Islet of Langerhans (tissue), 1 donor: ENCODE measurements at regions not wholly inside any gene's neighbourhood (a gene's known extent, or its start where the extent isn't known, plus 50 kb on each side); places are given as distances from the start of the nearest gene placed in this dataset.
"Not testable (repeated sequence)": the region's sequence is repeated elsewhere in the genome, so short reads cannot be mapped to it uniquely, and the experiment has no call there.

Experiments used
- FAIRE-seq: peaks from one replicate; lab custom pipeline; 2011; peaks lifted over from hg19 to GRCh38; lab: Jason Lieb, UNC

DNA sequence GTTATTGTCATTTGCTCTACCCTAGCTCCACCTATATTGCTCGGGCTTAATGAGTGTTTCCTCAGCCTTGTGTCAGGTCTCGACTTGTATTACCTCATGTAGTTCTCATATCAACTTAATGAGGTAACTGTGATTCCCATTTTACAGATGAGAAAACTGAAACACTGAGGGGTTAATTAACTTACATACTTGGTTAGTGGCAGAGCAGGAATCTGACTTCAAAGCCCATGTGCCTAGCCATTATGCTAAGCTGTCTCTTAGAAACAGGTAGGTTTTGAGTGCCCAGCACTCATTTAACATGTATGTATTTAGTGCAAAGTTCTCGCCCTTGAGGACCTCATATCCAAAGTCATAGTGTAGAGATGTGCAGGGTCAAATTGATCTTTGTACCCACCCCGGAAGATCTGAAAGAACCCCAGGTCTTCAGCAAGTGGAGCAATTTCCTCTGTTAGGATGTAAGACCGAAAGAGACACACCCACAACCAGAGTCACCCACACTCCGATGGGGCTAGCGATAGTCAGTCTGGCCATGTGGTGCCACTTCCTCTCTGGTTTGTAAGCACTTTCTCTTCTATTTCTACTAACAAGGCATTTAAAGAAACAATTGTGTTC lies 121.0 kb upstream of the SLC39A10 start:
- no peak for FAIRE-seq

- no peak for FAIRE-seq
Measured at GRCh38 chr2:195534971-195535370, 122.1 kb upstream of the SLC39A10 start.

- no peak for FAIRE-seq
Measured at GRCh38 chr2:195533771-195534642, 123.0 kb upstream of the SLC39A10 start.

- FAIRE-seq: no peak
Measured at GRCh38 chr2:195532628-195533271, 124.3 kb upstream of the SLC39A10 start.

GRCh38 chr2:195532255-195532627 lies 124.8 kb upstream of the SLC39A10 start:
- no peak for FAIRE-seq

GRCh38 chr2:195531754-195532153 lies 125.3 kb upstream of the SLC39A10 start:
- FAIRE-seq: no peak

DNA sequence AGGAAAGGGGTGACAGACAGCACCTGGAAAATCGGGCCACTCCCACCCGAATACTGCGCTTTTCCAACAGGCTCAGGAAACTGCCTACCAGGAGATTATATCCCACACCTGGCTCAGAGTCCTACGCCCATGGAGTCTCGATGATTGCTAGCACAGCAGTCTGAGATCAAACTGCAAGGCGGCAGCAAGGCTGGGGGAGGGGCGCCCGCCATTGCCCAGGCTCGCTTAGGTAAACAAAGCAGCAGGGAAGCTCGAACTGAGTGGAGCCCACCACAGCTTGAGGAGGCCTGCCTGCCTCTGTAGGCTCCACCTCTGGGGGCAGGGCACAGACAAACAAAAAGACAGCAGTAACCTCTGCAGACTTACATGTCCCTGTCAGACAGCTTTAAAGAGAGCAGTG lies 133.8 kb upstream of the SLC39A10 start:
- not testable (repeated sequence) for FAIRE-seq

- no peak for FAIRE-seq
Measured at GRCh38 chr2:195521589-195521988, 135.4 kb upstream of the SLC39A10 start.

DNA sequence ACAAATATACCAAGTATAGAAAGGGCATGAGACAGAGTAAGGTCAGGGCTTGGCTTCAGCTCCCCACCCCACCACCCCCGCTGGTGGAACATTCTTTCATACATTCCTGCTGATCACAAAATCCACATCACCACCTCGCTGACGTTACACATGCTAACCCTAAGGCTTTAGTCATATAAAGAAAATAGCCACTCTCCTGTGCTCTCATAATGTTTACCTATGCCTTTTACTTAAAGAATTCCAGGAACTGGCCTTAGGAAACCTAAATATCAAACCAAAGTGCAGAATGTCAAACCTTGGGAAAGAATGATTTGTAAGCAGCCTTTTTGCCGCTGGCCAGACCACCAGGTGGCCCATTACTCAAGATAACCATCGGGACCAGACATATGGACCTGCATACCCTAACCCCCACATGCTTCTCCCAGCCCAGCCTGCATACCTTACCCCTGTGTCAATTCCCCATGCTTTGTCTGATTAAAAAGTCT lies 136.3 kb upstream of the SLC39A10 start:
- FAIRE-seq: no peak

GRCh38 chr2:195515551-195515950 lies 141.5 kb upstream of the SLC39A10 start:
- FAIRE-seq: no peak

DNA sequence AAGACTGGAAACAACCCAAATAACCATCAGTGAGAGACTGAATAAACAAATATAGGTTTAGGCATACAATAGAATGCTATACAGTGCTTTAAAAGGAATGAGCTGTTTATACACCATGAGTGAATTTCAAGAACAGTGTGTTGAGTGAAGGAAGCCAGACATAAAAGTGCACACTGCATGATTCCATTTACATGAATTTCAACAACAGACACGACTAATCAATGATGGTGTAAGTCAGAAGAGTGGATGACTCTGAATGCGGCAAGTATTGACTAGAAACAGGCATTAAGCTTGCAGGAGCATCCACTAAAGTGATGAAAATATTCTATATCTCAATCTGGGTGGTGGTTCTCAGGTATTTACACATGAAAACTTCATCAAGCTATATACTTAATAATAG lies 142.7 kb upstream of the SLC39A10 start:
- FAIRE-seq: no peak

DNA sequence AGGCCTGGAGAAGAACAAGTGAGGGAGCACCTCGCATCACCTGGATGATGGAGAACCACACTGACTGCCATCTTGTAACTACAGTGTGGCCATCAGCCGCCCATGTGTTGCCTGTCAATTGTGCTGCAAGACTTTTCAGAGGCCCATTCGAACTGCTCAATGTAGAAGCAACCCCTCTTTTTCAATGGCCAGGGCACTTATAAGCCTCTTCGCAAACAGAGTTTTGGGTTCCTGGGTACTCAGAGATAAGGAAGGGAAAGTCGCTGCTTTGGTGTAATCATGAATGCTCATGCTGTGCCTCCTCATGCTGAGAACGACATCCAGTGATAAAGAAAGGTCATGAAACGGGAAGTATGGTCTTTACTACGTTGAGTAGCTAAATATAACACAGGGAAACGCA lies 143.9 kb upstream of the SLC39A10 start:
- FAIRE-seq: no peak

DNA sequence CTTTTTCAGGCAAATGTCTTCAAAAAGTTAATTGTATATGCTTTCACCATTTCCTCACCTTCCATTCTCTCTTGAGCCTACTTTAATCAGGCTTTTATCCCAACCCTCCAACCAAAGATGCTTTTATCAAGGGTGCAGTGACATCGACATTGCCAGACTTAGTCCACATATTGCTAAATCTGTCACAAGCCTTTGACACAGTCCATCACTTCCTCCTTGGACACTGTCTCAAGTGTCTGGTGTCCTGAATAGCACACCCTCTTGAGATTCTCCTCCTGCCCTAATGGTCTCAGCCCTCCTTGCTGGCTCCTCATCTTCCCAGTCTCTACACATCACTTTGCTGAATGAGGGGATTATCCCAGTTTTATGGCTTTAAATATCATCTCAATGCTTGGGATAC lies 147.5 kb upstream of the SLC39A10 start:
- no peak for FAIRE-seq

- FAIRE-seq: no peak
Measured at GRCh38 chr2:195508139-195508455, 148.9 kb upstream of the SLC39A10 start.

- FAIRE-seq: no peak
Measured at GRCh38 chr2:195507447-195508138, 149.4 kb upstream of the SLC39A10 start.

DNA sequence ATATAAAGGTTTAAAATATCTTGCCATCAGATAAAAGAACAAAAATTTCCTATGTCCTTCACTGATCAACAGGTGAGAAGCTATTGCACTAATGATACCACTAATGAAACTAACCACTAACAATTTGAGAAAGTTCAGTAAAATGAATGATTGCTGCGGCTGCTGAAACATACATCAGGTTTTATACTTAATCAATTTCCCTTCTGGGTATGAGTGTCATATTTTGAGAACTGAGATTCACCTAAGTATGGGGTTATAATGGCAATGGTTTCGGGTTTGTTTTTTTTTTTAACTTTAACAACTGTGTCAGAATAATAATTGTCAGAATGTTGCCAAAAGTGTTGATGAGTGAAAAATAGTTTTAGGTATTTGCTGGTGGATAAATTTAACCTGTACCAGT lies 151.3 kb upstream of the SLC39A10 start:
- FAIRE-seq: no peak

DNA sequence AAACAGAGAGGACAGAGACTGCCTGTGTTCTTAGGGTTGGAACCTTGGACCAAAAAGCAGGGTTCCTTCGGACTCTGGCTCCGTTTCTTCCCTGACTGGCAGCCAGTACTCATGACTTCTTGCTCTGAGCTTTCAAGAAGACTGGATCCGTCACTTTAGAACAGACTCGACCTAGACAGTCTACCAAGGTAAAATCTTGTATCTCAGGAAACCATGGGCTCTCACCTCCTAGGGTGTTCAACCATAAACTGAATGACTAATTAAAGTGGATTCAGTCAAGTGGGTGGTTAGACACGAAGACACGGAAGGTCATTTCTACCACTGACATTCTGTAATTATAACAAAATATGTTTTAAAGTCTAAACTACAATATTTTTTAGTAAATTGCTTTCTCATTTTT lies 153.8 kb upstream of the SLC39A10 start:
- no peak for FAIRE-seq

DNA sequence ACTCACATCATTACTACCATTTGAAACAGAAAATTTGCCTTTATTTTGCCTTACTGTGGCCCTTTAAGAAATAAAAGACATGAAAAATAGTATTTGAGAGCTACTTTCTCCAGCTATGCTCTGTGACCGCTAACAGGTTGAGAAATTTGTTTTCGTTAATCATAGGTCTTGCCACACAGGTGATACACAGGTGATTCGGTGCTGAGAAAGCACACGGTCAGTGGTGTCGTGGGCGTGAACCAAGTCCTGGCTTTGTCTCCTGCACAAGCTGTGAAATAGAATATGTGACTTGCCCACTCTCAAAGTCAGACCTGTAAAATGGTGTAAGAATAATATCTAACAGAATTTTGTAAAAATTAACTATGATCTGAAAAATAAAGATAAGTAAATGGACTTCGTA lies 155.3 kb upstream of the SLC39A10 start:
- FAIRE-seq: no peak

DNA sequence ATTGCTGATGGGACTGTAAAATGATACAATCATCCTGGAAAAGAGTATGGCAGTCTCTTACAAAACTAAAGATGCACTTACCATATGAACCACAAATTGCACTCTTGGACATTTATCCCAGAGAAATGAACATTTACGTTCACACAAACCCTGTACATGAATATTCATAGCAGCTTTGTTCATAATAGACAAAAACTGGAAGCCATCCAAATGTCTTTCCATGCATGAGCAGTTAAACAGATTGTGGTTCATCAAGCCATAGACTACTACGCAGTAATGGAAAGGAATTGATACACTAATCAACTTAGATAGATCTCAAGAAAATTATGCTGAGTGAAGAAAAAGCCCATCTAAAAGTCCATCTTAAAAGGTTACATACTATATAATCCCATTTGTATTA lies 156.1 kb upstream of the SLC39A10 start:
- no peak for FAIRE-seq

- no peak for FAIRE-seq
Measured at GRCh38 chr2:195498839-195499490, 158.1 kb upstream of the SLC39A10 start.

- FAIRE-seq: no peak
Measured at GRCh38 chr2:195498176-195498575, 158.8 kb upstream of the SLC39A10 start.

- no peak for FAIRE-seq
Measured at GRCh38 chr2:195496991-195497390, 160.0 kb upstream of the SLC39A10 start.
